T-helper 17 cell (primary cell): ENCODE measurements at regions not wholly inside any gene's neighbourhood (a gene's known extent, or its start where the extent isn't known, plus 50 kb on each side); places are given as distances from the start of the nearest gene placed in this dataset.
"Not testable (repeated sequence)": the region's sequence is repeated elsewhere in the genome, so short reads cannot be mapped to it uniquely, and the experiment has no call there.

Source experiments
- ATAC-seq: fragments of 150-1000 bp; cut with Tn5 transposase; 2 replicates; pipeline ENCODE4 v1.10.0; 2021; ENCODE audit warnings: mild to moderate bottlenecking, moderate library complexity
- DNase-seq, 3 donors: peaks; one replicate each; pipeline versions ENCODE4 v3.0.0 to v3.0.0-alpha.2; 2020 to 2021
- H3K9me3 ChIP-seq: one replicate; pipeline ENCODE4 v1.7.0; 2013; ENCODE audit warnings: low read length, mild to moderate bottlenecking; ENCODE audit not compliant: control insufficient read depth, poor library complexity, severe bottlenecking
- H3K27ac Mint-ChIP-seq: one replicate; pipeline ENCODE4 v1.8.0; 2022; ENCODE audit warnings: mild to moderate bottlenecking, moderate library complexity, mixed read lengths
- H3K27me3 Mint-ChIP-seq: one replicate; pipeline ENCODE4 v1.8.0; 2022; ENCODE audit warnings: mixed read lengths
- H3K36me3 Mint-ChIP-seq: one replicate; pipeline ENCODE4 v1.8.0; 2022; ENCODE audit warnings: low read depth, mixed read lengths
- H3K4me1 Mint-ChIP-seq: one replicate; pipeline ENCODE4 v1.8.0; 2022; ENCODE audit warnings: mild to moderate bottlenecking, mixed read lengths
- H3K4me3 Mint-ChIP-seq: one replicate; pipeline ENCODE4 v1.8.0; 2022; ENCODE audit warnings: mild to moderate bottlenecking, moderate library complexity, mixed read lengths

DNA sequence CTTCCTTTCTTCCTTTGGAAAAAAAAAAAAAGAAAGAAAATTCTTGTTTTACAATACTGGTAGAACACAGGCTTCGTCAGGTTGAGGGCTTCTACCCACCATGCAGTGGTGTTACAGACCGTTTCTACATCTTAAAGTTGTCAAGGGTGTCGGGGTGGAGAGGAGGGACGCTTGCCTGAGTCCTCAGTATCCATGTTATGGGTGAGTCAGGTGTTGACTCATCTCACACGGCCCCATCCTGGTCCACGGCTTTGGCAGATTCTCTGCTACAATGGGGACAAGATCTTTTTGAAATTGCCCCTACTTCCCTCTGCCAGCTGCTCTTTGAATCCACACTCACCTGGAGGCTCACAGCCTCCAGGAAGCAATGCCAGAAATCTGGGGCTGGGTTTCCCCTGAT is 310.3 kb upstream of the ZFP42 start:
- Mint-ChIP-seq H3K27ac (no peak overlapping the region), H3K4me3 (no peak overlapping the region), H3K27me3 (no peaks in the 10 kb centered on the region), H3K4me1 (no peaks in the 10 kb centered on the region), H3K36me3 (no peaks in the 10 kb centered on the region)
- ATAC-seq, result no peak
- DNase-seq, result no peak
- H3K9me3 ChIP-seq, result peaks cover 3% of the 10 kb centered on the region

GRCh38 chr4:187687697-187688096 is 307.9 kb upstream of the ZFP42 start:
- no peak overlapping the region for H3K27ac Mint-ChIP-seq
- H3K4me3 Mint-ChIP-seq, result no peak overlapping the region
- H3K27me3 Mint-ChIP-seq, result no peaks in the 10 kb centered on the region
- H3K36me3 Mint-ChIP-seq, result no peaks in the 10 kb centered on the region
- H3K4me1 Mint-ChIP-seq, result no peaks in the 10 kb centered on the region
- DNase-seq (no peak), ATAC-seq (no peak)
- no peaks in the 10 kb centered on the region for H3K9me3 ChIP-seq

- H3K27ac Mint-ChIP-seq, result no peak overlapping the region
- no peaks in the 10 kb centered on the region for H3K9me3 ChIP-seq
- H3K27me3 Mint-ChIP-seq, result no peaks in the 10 kb centered on the region
- H3K4me3 Mint-ChIP-seq, result no peak overlapping the region
- DNase-seq (no peak), ATAC-seq (no peak)
- no peaks in the 10 kb centered on the region for H3K36me3 Mint-ChIP-seq
- no peaks in the 10 kb centered on the region for H3K4me1 Mint-ChIP-seq
These were observed 302.9 kb upstream of the ZFP42 start for GRCh38 chr4:187692626-187693025.

DNA sequence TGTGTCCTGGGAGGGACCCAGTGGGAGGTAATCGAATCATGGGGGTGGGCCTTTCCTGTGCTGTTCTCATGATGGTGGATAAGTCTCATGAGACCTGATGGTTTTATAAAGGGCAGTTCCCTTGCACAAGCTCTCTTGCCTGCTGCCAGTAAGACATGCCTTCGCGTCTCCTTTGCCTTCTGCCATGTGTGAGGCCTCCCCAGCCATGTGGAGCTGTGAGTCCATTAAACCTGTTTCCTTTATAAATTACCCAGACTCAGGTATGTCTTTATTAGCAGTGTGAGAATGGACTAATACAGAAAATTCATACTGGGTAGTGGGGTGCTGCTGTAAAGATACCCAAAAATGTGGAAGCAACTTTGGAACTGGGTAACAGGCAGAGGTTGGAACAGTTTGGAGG is 300.0 kb upstream of the ZFP42 start:
- H3K4me3 Mint-ChIP-seq, H3K9me3 ChIP-seq, H3K4me1 Mint-ChIP-seq, H3K27ac Mint-ChIP-seq, DNase-seq, H3K27me3 Mint-ChIP-seq, H3K36me3 Mint-ChIP-seq, ATAC-seq: not testable (repeated sequence)

- no peaks in the 10 kb centered on the region for H3K36me3 Mint-ChIP-seq
- H3K27ac Mint-ChIP-seq, result no peak overlapping the region
- DNase-seq (no peak), ATAC-seq (no peak)
- H3K27me3 Mint-ChIP-seq, result no peaks in the 10 kb centered on the region
- peaks cover under 1% of the 10 kb centered on the region for H3K9me3 ChIP-seq
- H3K4me3 Mint-ChIP-seq, result no peak overlapping the region
- no peaks in the 10 kb centered on the region for H3K4me1 Mint-ChIP-seq
These were observed 284.0 kb upstream of the ZFP42 start for GRCh38 chr4:187711586-187711985.

GRCh38 chr4:187714957-187715356 is 280.6 kb upstream of the ZFP42 start:
- Mint-ChIP-seq H3K36me3 (no peaks in the 10 kb centered on the region), H3K4me1 (no peaks in the 10 kb centered on the region), H3K4me3 (no peak overlapping the region), H3K27ac (no peak overlapping the region), H3K27me3 (no peaks in the 10 kb centered on the region)
- H3K9me3 ChIP-seq, result no peaks in the 10 kb centered on the region
- DNase-seq (no peak), ATAC-seq (no peak)

- DNase-seq, result no peak
- no peak overlapping the region for H3K27ac Mint-ChIP-seq
- no peaks in the 10 kb centered on the region for H3K27me3 Mint-ChIP-seq
- no peak for ATAC-seq
- no peaks in the 10 kb centered on the region for H3K4me1 Mint-ChIP-seq
- no peak overlapping the region for H3K4me3 Mint-ChIP-seq
- no peaks in the 10 kb centered on the region for H3K36me3 Mint-ChIP-seq
- H3K9me3 ChIP-seq, result no peaks in the 10 kb centered on the region
These were observed 280.1 kb upstream of the ZFP42 start for GRCh38 chr4:187715466-187715865.

DNA sequence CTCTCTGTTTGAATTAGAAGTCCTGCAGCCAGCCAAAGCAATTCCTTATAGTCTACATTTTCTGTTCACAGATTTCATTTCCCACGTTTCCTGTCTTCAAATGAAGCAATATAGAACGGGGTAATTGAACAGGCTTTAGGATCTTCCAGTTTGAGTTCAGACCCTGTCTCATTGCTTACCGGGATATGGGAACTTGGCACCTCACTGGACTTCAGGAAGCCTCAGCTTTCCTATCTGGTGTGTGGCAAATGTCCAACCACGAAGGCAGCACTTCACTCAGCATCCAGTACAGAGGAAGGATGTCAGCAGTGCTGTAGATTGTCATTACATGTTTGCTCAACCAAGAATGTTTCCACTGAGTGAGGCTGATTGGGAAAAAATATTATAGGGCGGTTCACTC is 271.1 kb upstream of the ZFP42 start:
- Mint-ChIP-seq H3K27ac (no peak overlapping the region), H3K36me3 (no peaks in the 10 kb centered on the region), H3K4me3 (no peak overlapping the region), H3K4me1 (no peaks in the 10 kb centered on the region), H3K27me3 (no peaks in the 10 kb centered on the region)
- no peak for ATAC-seq
- no peak for DNase-seq
- no peaks in the 10 kb centered on the region for H3K9me3 ChIP-seq

DNA sequence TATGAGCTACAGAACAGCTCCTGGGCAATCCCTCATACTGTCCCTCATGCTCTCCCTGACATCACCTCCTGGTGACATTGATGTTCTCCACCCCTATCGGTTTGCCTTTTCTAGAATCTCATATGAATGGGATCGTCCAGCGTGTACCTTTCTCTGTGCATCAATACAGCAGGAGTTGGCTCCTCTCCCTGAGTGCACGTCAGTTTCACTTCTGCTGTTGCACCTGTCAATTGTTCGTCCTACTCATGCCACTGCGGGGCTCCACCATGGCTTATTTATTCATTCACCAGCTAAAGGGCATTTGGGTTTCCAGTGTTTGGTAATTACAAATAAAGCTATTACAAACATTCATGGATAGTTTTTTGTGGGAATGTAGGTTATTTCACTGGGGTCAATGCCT is 269.1 kb upstream of the ZFP42 start:
- H3K27ac Mint-ChIP-seq, result no peak overlapping the region
- no peaks in the 10 kb centered on the region for H3K9me3 ChIP-seq
- H3K4me1 Mint-ChIP-seq, result no peaks in the 10 kb centered on the region
- DNase-seq (no peak), ATAC-seq (no peak)
- H3K27me3 Mint-ChIP-seq, result no peaks in the 10 kb centered on the region
- H3K4me3 Mint-ChIP-seq, result no peak overlapping the region
- no peaks in the 10 kb centered on the region for H3K36me3 Mint-ChIP-seq

- no peak overlapping the region for H3K4me3 Mint-ChIP-seq
- H3K36me3 Mint-ChIP-seq, result no peaks in the 10 kb centered on the region
- no peaks in the 10 kb centered on the region for H3K27me3 Mint-ChIP-seq
- H3K9me3 ChIP-seq, result peaks cover 3% of the 10 kb centered on the region
- no peak overlapping the region for H3K27ac Mint-ChIP-seq
- H3K4me1 Mint-ChIP-seq, result no peaks in the 10 kb centered on the region
- no peak for ATAC-seq
- DNase-seq, result no peak
These were observed 263.0 kb upstream of the ZFP42 start for GRCh38 chr4:187732524-187732923.

- H3K27ac Mint-ChIP-seq, result no peak overlapping the region
- no peaks in the 10 kb centered on the region for H3K27me3 Mint-ChIP-seq
- no peaks in the 10 kb centered on the region for H3K9me3 ChIP-seq
- ATAC-seq, result no peak
- H3K36me3 Mint-ChIP-seq, result no peaks in the 10 kb centered on the region
- no peak for DNase-seq
- H3K4me1 Mint-ChIP-seq, result no peaks in the 10 kb centered on the region
- no peak overlapping the region for H3K4me3 Mint-ChIP-seq
These were observed 255.8 kb upstream of the ZFP42 start for GRCh38 chr4:187739771-187740170.

- ATAC-seq, result no peak
- H3K4me1 Mint-ChIP-seq, result no peaks in the 10 kb centered on the region
- H3K27ac Mint-ChIP-seq, result no peak overlapping the region
- no peaks in the 10 kb centered on the region for H3K27me3 Mint-ChIP-seq
- no peaks in the 10 kb centered on the region for H3K9me3 ChIP-seq
- no peak for DNase-seq
- H3K36me3 Mint-ChIP-seq, result no peaks in the 10 kb centered on the region
- H3K4me3 Mint-ChIP-seq, result no peak overlapping the region
These were observed 250.7 kb upstream of the ZFP42 start for GRCh38 chr4:187744911-187745310.

GRCh38 chr4:187750652-187751051 is 244.9 kb upstream of the ZFP42 start:
- H3K4me3 Mint-ChIP-seq, DNase-seq, ATAC-seq, H3K27ac Mint-ChIP-seq, H3K9me3 ChIP-seq, H3K36me3 Mint-ChIP-seq, H3K27me3 Mint-ChIP-seq, H3K4me1 Mint-ChIP-seq: not testable (repeated sequence)

DNA sequence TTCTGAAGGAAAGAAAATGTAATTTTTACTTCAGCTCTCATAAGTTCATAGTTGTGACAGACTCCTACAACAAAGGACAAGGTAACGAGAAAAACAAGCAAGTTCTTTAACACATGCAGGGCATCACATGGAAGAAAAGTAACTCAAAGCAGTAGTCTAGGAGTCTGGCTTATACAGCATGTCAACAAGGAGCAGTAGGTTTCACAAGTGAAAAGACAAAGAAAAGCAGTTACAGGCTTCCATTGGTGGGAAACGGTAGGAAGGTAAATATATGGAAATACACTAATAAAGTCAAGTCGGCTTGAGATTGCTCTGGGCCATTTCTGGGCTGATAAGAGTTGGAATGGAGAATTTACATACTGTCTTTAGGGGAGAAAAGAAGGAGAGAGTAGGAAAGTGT is 228.4 kb upstream of the ZFP42 start:
- no peak overlapping the region for H3K4me3 Mint-ChIP-seq
- no peaks in the 10 kb centered on the region for H3K36me3 Mint-ChIP-seq
- ATAC-seq (no peak), DNase-seq (no peak)
- H3K27me3 Mint-ChIP-seq, result no peaks in the 10 kb centered on the region
- H3K4me1 Mint-ChIP-seq, result no peaks in the 10 kb centered on the region
- H3K9me3 ChIP-seq, result no peaks in the 10 kb centered on the region
- H3K27ac Mint-ChIP-seq, result no peak overlapping the region

DNA sequence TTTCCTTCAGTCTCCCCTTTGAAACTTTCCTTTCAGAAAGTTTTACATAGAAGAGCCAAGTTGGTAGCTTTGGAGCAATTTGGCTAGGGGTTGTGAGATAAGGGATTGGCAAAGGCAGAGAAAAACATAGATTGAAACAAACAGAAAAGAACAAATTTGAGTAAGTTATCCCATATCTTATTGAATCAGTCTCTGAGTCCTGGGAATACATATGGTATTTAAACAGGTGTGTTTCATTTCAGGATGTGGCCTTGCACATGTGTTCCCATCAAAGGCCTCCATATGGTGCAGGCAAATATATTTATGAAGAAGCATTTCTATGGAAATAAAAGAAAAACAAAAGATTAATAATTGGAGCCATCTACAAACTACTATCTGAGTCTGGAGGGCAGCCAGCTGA is 227.9 kb upstream of the ZFP42 start:
- H3K9me3 ChIP-seq, result no peaks in the 10 kb centered on the region
- H3K4me1 Mint-ChIP-seq, result no peaks in the 10 kb centered on the region
- H3K36me3 Mint-ChIP-seq, result no peaks in the 10 kb centered on the region
- no peaks in the 10 kb centered on the region for H3K27me3 Mint-ChIP-seq
- ATAC-seq, result no peak
- DNase-seq, result no peak
- no peak overlapping the region for H3K27ac Mint-ChIP-seq
- no peak overlapping the region for H3K4me3 Mint-ChIP-seq
